Right cardiac atrium (tissue), 5 donors: ENCODE measurements at regions not wholly inside any gene's neighbourhood (a gene's known extent, or its start where the extent isn't known, plus 50 kb on each side); places are given as distances from the start of the nearest gene placed in this dataset.
"Not testable (repeated sequence)": the region's sequence is repeated elsewhere in the genome, so short reads cannot be mapped to it uniquely, and the experiment has no call there.

Experiments
- ATAC-seq, 2 donors: fragments of 200-7000 bp; cut with Tn5 transposase; one replicate each; pipeline versions ENCODE4 v1.8.0 to v1.9.1; 2020; ENCODE audit warnings: moderate library complexity in 2 of 2, mild to moderate bottlenecking in 1 of 2
- DNase-seq, 3 donors: peaks; one replicate each; pipeline ENCODE4 v3.0.0-alpha.2; 2020
- H3K27ac ChIP-seq: one replicate; pipeline ENCODE4 v1.5.1; 2013; ENCODE audit warnings: mild to moderate bottlenecking, low read length, control low read depth, moderate library complexity
- H3K27me3 ChIP-seq: one replicate; pipeline ENCODE4 v1.6.1; 2013; ENCODE audit not compliant: control insufficient read depth, insufficient read depth
- H3K4me1 ChIP-seq: one replicate; pipeline ENCODE4 v1.6.1; 2013; ENCODE audit warnings: low read length; ENCODE audit not compliant: control insufficient read depth, insufficient read depth
- H3K4me3 ChIP-seq: one replicate; pipeline ENCODE4 v1.5.1; 2013; ENCODE audit warnings: low read length, control low read depth
- H3K9me3 ChIP-seq: one replicate; pipeline ENCODE4 v1.6.1; 2013; ENCODE audit warnings: low read length; ENCODE audit not compliant: control insufficient read depth
- WGBS: extraction: QIAGEN DNeasy Blood & Tissue Kit; methylation state at CpG from one replicate; pipeline ENCODE4 v1.1.7; 2013; 5-methylcytosine and 5-hydroxymethylcytosine counted together
- intact Hi-C, 4 donors: fragments of 100-400 bp; cut with DNase I; formaldehyde crosslinking; loops; one replicate each; pipeline versions ENCODE4 v1.11.0 to v1.14.0; 2022 to 2023
- donor health status: healthy with polysubstance abuse.
- donor health status: DM: no; HTN: yes; CAD: no.
- donor health status: DM: no; HTN: no; CAD: no.
- donor health status: DM: no; HTN: yes; CAD: no; lungs with severe emphysema.
- donor health status: DM: yes; HTN: yes; CAD: no.

DNA sequence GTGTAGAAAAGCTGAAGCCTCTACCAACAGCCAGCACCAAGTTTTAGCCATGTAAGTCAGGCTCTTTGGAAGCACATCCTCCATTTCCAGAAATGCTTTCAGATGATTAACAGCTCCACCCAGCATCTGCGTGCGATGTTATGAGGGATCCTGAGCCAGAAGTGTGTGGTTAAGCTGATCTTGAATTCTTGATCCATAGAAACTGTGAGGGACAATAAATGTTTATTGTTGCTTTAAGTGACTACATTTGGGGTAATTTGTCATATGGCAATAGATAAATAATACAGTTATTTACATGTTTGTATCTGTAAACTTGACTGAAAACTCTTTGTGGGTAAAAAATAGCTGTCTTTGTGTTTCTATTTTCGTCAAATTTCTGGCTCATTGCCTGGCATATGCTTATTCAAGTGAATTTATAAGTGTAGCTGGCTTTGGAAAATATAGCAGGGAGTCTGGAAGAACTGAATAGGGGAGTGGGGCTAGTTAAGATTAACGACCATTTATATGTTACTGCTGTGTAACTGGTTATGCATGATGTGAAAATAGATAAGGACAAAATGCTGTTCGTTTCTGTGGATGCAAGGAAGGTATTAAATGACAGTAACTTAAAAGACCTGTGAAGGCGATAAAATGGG lies 234.1 kb downstream of the LRRC70 start:
- Histone ChIP-seq H3K27me3 (no peaks in the 10 kb centered on the region), H3K9me3 (no peaks in the 10 kb centered on the region), H3K27ac (no peak overlapping the region), H3K4me1 (no peaks in the 10 kb centered on the region), H3K4me3 (no peak overlapping the region)
- intact Hi-C loops = no loop called here
- no peak for DNase-seq
- WGBS = 52% methylated on average over 6 of the region's 6 CpGs
- ATAC-seq = no peak

DNA sequence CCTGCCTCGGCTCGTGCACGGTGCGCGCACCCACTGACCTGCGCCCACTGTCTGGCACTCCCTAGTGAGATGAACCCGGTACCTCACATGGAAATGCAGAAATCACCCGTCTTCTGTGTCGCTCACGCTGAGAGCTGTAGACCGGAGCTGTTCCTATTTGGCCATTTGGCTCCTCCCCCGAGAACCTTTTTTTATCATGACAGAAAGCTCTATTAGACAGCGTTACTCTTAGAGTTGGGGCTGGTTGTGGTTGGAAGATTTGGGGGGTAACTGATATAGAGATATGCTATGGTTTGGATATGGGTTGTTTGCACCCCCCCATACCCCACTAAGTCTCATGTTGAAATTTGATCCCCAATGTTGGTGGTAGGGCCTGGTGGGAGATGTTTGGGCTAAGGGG lies 226.2 kb downstream of the LRRC70 start:
- H3K27me3 ChIP-seq, H3K4me1 ChIP-seq, H3K4me3 ChIP-seq, intact Hi-C loops, H3K27ac ChIP-seq, DNase-seq, H3K9me3 ChIP-seq, ATAC-seq: not testable (repeated sequence)
- 87% methylated on average over 13 of the region's 13 CpGs for WGBS

DNA sequence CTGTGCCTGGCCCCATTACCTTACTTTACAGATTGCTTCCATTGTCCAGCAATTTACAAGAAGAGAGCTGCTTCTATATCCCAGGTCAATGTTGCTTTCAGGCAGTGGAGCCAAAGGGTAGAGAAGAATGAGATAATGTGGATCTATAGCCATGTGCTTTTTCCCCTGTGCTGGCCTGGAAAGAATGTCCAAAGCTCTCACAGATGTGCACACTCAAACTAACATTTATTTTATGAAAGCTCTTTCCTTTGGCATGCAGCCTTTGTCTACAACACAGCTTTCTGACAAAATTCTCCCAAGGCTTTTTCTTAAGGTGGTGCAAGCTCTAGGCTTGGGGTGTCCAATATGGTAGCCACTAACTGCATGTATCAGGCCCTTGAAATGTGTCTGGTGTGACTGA lies 217.3 kb downstream of the LRRC70 start:
- no peaks in the 10 kb centered on the region for H3K9me3 ChIP-seq
- no peak overlapping the region for H3K4me3 ChIP-seq
- no peaks in the 10 kb centered on the region for H3K27me3 ChIP-seq
- no peak for ATAC-seq
- no peaks in the 10 kb centered on the region for H3K4me1 ChIP-seq
- H3K27ac ChIP-seq = no peak overlapping the region
- DNase-seq = no peak
- intact Hi-C loops = no loop called here

DNA sequence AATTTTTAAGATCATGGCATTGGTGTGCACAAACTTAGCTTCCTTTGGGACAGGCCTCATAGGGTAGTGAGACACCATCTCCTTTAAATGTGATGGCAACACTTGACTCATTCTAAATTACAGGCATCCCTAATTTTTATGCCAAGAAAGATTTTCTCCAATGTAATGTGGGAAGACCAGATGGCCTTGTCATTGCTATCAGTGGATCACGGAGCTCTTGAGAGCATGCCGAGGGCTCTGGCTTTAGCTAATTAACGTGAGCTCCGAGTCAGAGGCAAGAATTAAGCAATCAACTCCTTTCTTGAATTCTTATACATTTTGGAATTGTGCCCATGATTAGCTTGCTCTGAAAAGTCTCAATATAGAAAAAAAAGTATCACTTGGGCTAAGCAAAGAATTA lies 215.8 kb downstream of the LRRC70 start:
- Histone ChIP-seq H3K4me1 (no peaks in the 10 kb centered on the region), H3K4me3 (no peak overlapping the region), H3K9me3 (no peaks in the 10 kb centered on the region), H3K27ac (no peak overlapping the region), H3K27me3 (no peaks in the 10 kb centered on the region)
- WGBS = 51% methylated on average over 4 of the region's 4 CpGs
- intact Hi-C loops = no loop called here
- DNase-seq (no peak), ATAC-seq (no peak)

DNA sequence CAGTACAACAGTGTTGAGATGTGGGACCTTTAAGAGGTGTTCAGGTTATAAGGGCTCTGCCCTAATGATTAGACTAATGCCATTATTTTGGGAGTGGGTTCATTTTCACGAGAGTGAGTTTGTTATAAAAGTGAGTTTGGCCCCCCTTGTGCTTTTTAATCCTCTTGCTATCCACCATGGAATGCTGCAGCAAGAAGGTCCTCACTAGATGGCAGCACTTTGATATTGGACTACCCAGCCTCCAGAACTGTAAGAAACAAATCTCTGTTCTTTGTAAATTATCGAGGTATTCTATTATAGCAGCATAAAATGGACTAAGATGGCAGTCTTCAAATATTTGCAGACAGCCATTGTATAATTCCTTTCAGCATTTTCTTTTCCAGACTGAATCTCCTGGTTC lies 212.4 kb downstream of the LRRC70 start:
- intact Hi-C loops = no loop called here
- H3K4me3 ChIP-seq = no peak overlapping the region
- no peaks in the 10 kb centered on the region for H3K4me1 ChIP-seq
- 64% methylated on average over 2 of the region's 2 CpGs for WGBS
- DNase-seq (no peak), ATAC-seq (no peak)
- H3K27ac ChIP-seq = no peak overlapping the region
- no peaks in the 10 kb centered on the region for H3K27me3 ChIP-seq
- H3K9me3 ChIP-seq = no peaks in the 10 kb centered on the region

DNA sequence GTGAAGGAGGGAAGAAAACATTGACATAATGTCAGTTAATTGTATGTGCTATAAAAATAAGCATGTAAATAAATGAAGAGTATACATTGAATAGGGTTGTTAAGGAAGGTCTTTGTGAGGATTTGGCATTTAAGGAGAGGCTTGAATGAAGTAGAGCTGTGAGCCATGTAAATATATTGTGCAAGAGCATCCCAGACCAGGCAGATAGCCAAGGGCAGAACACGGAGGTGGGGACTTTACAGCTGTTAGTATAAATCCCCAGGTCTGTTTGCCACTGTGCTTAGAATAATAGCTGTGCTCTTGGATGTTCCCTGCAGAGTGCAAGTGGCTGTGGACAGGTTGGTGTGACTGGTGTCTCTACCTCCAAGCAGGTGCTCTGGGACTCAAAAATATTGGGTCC lies 211.7 kb downstream of the LRRC70 start:
- DNase-seq (peak in 2 of 3 donors; percentile 28 to 59), ATAC-seq (peak; percentile 25 to 64)
- no peaks in the 10 kb centered on the region for H3K9me3 ChIP-seq
- H3K4me1 ChIP-seq = no peaks in the 10 kb centered on the region
- WGBS = 31% methylated on average over 1 of the region's 1 CpG
- H3K27ac ChIP-seq = no peak overlapping the region
- no peaks in the 10 kb centered on the region for H3K27me3 ChIP-seq
- intact Hi-C loops = no loop called here
- no peak overlapping the region for H3K4me3 ChIP-seq

DNA sequence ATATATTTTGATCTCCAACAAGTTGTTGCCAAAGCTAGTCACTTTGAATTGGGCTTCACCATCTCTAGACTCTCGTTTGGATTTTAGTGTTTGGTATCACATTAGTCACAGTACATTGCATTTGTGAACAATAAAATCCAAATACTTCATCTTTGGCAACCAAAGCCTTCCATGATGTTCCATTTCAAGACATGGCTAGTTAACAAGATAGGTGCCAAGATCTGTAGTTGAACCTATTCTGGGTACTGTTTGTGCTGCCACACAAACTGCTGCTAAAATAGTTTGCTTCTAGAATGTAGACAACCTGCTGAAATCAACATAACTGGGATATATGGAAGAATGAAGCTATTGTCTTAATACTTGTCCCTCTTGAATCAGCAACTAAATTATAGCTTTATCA lies 207.5 kb downstream of the LRRC70 start:
- 55% methylated on average over 1 of the region's 1 CpG for WGBS
- ATAC-seq (peak in 1 of 2 donors; percentile 22), DNase-seq (no peak)
- Histone ChIP-seq H3K4me3 (no peak overlapping the region), H3K9me3 (no peaks in the 10 kb centered on the region), H3K27ac (no peak overlapping the region), H3K27me3 (no peaks in the 10 kb centered on the region), H3K4me1 (no peaks in the 10 kb centered on the region)
- intact Hi-C loops = no loop called here

DNA sequence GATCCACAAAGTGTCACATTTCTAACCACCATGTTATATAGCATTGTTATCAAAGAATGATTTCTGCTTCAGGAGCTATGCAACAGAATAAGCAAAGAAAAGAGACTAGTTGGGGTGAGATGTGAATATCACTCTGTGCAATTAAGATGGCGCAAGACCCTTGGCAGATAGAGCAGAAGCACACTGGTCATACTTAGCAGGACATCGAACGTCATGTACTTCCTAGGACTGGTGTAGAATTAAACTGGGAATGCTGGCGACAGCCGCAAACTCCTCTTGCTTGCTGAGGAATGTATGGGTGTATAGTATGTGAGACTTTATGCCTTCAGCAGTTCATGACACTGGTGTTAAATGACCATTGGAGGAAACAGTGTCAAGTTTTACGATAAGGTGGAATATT lies 207.0 kb downstream of the LRRC70 start:
- DNase-seq = no peak
- Histone ChIP-seq H3K4me1 (no peaks in the 10 kb centered on the region), H3K27me3 (no peaks in the 10 kb centered on the region), H3K27ac (no peak overlapping the region), H3K4me3 (no peak overlapping the region), H3K9me3 (no peaks in the 10 kb centered on the region)
- ATAC-seq = no peak
- intact Hi-C loops = no loop called here
- WGBS = 93% methylated on average over 6 of the region's 6 CpGs

DNA sequence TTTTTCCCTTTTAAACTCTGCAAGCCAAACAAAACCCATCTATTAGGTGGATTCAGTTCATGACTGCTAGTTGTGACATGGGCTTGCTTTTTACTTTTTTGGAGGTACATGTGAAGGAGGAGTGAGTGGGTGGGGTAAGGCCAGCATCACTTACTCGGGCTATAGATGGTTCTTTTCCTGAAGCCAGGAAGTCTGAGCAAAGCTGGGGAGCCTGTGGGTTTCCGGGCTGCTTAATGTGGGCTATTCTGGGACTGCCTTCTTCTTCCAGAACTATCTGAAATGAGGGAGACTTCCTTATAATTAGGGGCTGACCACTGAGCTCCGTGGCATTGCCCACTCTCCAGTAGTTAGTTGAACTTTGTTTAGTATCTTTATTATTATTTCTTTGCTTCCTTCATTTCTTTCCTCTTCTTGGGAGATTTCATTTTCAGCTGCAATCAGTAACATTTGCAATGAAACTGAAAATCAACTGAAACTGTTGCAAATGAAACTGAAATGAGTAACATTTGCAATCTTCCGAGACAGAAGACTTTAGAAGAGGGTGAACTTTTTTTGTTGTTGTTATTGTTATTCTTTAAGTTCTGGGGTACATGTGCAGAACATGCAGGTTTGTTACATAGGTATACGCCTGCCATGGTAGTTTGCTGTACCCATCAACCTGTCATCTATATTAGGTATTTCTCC lies 204.9 kb downstream of the LRRC70 start:
- 68% methylated on average over 5 of the region's 5 CpGs for WGBS
- H3K27me3 ChIP-seq = no peaks in the 10 kb centered on the region
- intact Hi-C loops = loop anchor here in 1 of 4 donors (5.0 kb wide), 1 partner anchor 321 kb away; no protein-coding TSS in a partner anchor
- no peak overlapping the region for H3K4me3 ChIP-seq
- no peak for ATAC-seq
- no peaks in the 10 kb centered on the region for H3K4me1 ChIP-seq
- no peaks in the 10 kb centered on the region for H3K9me3 ChIP-seq
- no peak for DNase-seq
- H3K27ac ChIP-seq = no peak overlapping the region

DNA sequence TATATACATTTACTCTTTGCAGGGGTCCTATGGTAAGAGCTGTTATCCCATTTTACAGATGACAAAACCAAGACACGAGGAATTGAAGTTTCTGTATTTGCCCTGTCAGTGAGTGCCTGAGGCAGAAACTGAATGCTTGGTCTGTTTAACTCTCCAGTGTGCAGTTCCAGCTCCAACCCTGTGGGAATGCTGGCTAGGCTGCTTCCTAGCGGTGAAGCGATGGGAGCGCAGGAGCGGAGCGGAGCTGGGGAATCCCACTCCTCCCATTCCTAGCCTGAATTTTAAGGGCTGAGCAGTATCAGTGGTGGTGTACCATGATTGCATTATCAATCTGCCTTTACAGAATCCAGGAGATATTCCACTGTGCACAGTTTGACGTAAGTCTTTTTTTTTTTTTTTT lies 202.3 kb downstream of the LRRC70 start:
- Histone ChIP-seq H3K4me3 (no peak overlapping the region), H3K27ac (no peak overlapping the region), H3K9me3 (no peaks in the 10 kb centered on the region), H3K4me1 (no peaks in the 10 kb centered on the region), H3K27me3 (no peaks in the 10 kb centered on the region)
- intact Hi-C loops = loop anchor here in 1 of 4 donors (5.0 kb wide), 1 partner anchor 319 kb away; no protein-coding TSS in a partner anchor
- ATAC-seq (no peak), DNase-seq (no peak)
- WGBS = 94% methylated on average over 7 of the region's 7 CpGs

DNA sequence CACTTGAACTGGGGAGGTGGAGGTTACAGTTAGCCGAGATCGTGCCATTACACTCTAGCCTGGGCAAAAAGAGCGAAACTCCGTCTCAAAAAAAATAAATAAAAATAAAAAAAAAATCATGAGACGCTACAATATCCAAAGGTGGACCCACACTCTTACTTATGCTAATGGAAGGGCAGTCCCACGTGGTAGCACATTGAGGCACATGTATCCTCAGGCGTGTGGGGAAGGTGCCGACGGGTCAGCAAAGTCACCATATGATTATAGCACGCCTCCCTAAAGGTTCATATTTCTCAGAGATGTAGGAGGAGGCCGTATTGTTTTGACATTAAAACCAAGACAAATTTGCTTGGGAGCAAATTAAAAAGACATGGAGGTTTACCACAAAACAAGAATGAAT lies 201.6 kb downstream of the LRRC70 start:
- DNase-seq (no peak), ATAC-seq (no peak)
- H3K27me3 ChIP-seq = no peaks in the 10 kb centered on the region
- WGBS = 93% methylated on average over 11 of the region's 11 CpGs
- intact Hi-C loops = loop anchor here in 1 of 4 donors (5.0 kb wide), 1 partner anchor 318 kb away; no protein-coding TSS in a partner anchor
- no peaks in the 10 kb centered on the region for H3K9me3 ChIP-seq
- no peak overlapping the region for H3K4me3 ChIP-seq
- H3K4me1 ChIP-seq = no peaks in the 10 kb centered on the region
- H3K27ac ChIP-seq = no peak overlapping the region
